ENCODE measurements at regions not wholly inside any gene's neighbourhood (a gene's known extent, or its start where the extent isn't known, plus 50 kb on each side); places are given as distances from the start of the nearest gene placed in this dataset.
"Not testable (repeated sequence)": the region's sequence is repeated elsewhere in the genome, so short reads cannot be mapped to it uniquely, and the experiment has no call there.

DNA sequence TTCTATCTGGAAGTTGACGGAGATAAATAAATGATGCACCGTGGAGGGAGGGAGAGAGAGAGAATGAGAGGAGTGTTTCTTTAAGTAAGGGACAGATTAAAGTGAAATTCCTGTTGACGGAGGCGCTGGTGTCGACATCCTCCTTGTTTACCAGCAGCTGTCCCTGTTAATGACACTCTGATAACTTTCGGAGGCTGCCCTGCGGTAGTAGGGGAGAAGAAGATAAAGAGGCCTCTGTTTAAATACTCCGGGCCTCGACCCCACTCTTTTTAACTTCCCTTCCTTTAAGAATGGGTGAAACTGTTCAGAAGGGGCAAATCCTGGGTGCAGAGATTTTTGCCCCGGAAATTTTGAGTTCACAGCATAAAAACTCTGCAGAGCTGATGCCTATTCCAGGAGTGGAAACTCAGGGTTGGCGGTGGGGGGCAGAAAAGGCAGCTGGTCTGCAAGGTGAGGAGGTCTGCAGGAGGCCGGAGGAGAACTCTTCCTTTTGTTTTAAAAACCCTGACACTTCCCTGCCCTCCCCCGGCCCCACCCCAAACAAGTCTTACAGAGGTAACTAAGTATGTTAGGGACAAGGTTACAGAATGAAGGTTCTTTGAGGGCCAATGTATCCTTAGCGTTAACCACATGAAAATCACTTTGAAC is 276.6 kb upstream of the NR2F2 start:
- Histone ChIP-seq H3K27me3 (ENCODE audit: insufficient read depth, low read length, poor library complexity) (peaks cover 20% of the 10 kb centered on the region), H2BK15ac (replicated peaks; ENCODE audit: low read depth) (no peak overlapping the region), H3K56ac (ENCODE audit: low read length) (no peak overlapping the region), H3K79me1 (ENCODE audit: low read length) (no peaks in the 10 kb centered on the region), H2BK5ac (ENCODE audit: low read length) (no peak overlapping the region), H2AK5ac (ENCODE audit: low read length) (no peak overlapping the region), H3K9ac (ENCODE audit: low read length) (no peak overlapping the region), H4K5ac (ENCODE audit: low read length) (no peak overlapping the region), H3K23ac (ENCODE audit: low read length) (no peak overlapping the region), H3K4me2 (ENCODE audit: low read length) (peak overlapping the region; percentile 77), H3K4me3 (ENCODE audit: low read length) (no peak overlapping the region), H4K8ac (ENCODE audit: low read depth, low read length) (no peak overlapping the region), H3K36me3 (ENCODE audit: control insufficient read depth, insufficient read depth, low read length) (no peaks in the 10 kb centered on the region), H3K4ac (ENCODE audit: low read depth, low read length) (no peak overlapping the region), H3K4me1 (ENCODE audit: control insufficient read depth, low read depth, low read length) (peaks cover 8% of the 10 kb centered on the region), H2BK120ac (ENCODE audit: low read depth, low read length) (no peak overlapping the region), H3K18ac (ENCODE audit: low read length) (peak overlapping the region; percentile 84), H3K27ac (ENCODE audit: low read depth, low read length) (peak overlapping the region; percentile 34), H3K79me2 (ENCODE audit: control insufficient read depth, insufficient read depth, low read length) (no peaks in the 10 kb centered on the region)
- DNase-seq, result peak; percentile 91
- no CpG with 5 or more reads among the region's 14 CpGs for WGBS (ENCODE audit: extremely low coverage, insufficient coverage, low lambda C conversion rate)

DNA sequence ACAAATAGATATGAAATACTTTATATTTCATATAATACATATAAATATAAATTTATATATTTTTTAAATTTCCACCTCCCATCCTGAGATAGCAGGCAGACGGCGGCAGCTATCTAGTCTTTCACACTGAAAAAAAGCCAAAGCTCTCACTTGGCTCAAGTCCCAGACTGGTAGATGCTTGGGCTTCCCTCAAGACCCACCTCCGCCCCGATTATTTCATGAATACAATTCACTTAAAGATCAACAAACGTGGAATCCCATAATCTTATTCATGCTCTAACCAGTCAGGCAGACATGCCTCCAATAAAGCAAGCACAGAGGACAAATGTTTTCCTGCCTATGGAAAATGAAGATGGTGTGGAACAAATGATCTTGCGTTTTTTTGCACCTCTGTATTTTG is 275.9 kb upstream of the NR2F2 start:
- H3K4ac ChIP-seq (ENCODE audit: low read depth, low read length), result no peak overlapping the region
- no peak overlapping the region for H3K27ac ChIP-seq (ENCODE audit: low read depth, low read length)
- H3K4me2 ChIP-seq (ENCODE audit: low read length), result no peak overlapping the region
- H4K8ac ChIP-seq (ENCODE audit: low read depth, low read length), result no peak overlapping the region
- no peak overlapping the region for H4K5ac ChIP-seq (ENCODE audit: low read length)
- H3K79me1 ChIP-seq (ENCODE audit: low read length), result no peaks in the 10 kb centered on the region
- no peak overlapping the region for H3K9ac ChIP-seq (ENCODE audit: low read length)
- no CpG with 5 or more reads among the region's 6 CpGs for WGBS (ENCODE audit: extremely low coverage, insufficient coverage, low lambda C conversion rate)
- H3K4me3 ChIP-seq (ENCODE audit: low read length), result no peak overlapping the region
- peaks cover 8% of the 10 kb centered on the region for H3K4me1 ChIP-seq (ENCODE audit: control insufficient read depth, low read depth, low read length)
- H3K79me2 ChIP-seq (ENCODE audit: control insufficient read depth, insufficient read depth, low read length), result no peaks in the 10 kb centered on the region
- DNase-seq, result no peak
- no peak overlapping the region for H3K56ac ChIP-seq (ENCODE audit: low read length)
- no peak overlapping the region for H2BK120ac ChIP-seq (ENCODE audit: low read depth, low read length)
- H3K27me3 ChIP-seq (ENCODE audit: insufficient read depth, low read length, poor library complexity), result peaks cover 17% of the 10 kb centered on the region
- H2AK5ac ChIP-seq (ENCODE audit: low read length), result no peak overlapping the region
- no peak overlapping the region for H2BK15ac ChIP-seq (replicated peaks; ENCODE audit: low read depth)
- H3K23ac ChIP-seq (ENCODE audit: low read length), result no peak overlapping the region
- no peak overlapping the region for H3K18ac ChIP-seq (ENCODE audit: low read length)
- no peaks in the 10 kb centered on the region for H3K36me3 ChIP-seq (ENCODE audit: control insufficient read depth, insufficient read depth, low read length)
- no peak overlapping the region for H2BK5ac ChIP-seq (ENCODE audit: low read length)

- Histone ChIP-seq H3K9ac (ENCODE audit: low read length) (no peak overlapping the region), H3K79me1 (ENCODE audit: low read length) (no peaks in the 10 kb centered on the region), H2BK120ac (ENCODE audit: low read depth, low read length) (no peak overlapping the region), H3K79me2 (ENCODE audit: control insufficient read depth, insufficient read depth, low read length) (no peaks in the 10 kb centered on the region), H3K23ac (ENCODE audit: low read length) (no peak overlapping the region), H3K27me3 (ENCODE audit: insufficient read depth, low read length, poor library complexity) (peaks cover 8% of the 10 kb centered on the region), H4K8ac (ENCODE audit: low read depth, low read length) (no peak overlapping the region), H2BK5ac (ENCODE audit: low read length) (no peak overlapping the region), H3K27ac (ENCODE audit: low read depth, low read length) (no peak overlapping the region), H3K4ac (ENCODE audit: low read depth, low read length) (no peak overlapping the region), H2BK15ac (replicated peaks; ENCODE audit: low read depth) (no peak overlapping the region), H3K4me3 (ENCODE audit: low read length) (no peak overlapping the region), H3K4me1 (ENCODE audit: control insufficient read depth, low read depth, low read length) (peaks cover 2% of the 10 kb centered on the region), H3K18ac (ENCODE audit: low read length) (no peak overlapping the region), H3K4me2 (ENCODE audit: low read length) (no peak overlapping the region), H3K56ac (ENCODE audit: low read length) (no peak overlapping the region), H2AK5ac (ENCODE audit: low read length) (no peak overlapping the region), H4K5ac (ENCODE audit: low read length) (no peak overlapping the region), H3K36me3 (ENCODE audit: control insufficient read depth, insufficient read depth, low read length) (no peaks in the 10 kb centered on the region)
- no peak for DNase-seq
- no CpG with 5 or more reads among the region's 8 CpGs for WGBS (ENCODE audit: extremely low coverage, insufficient coverage, low lambda C conversion rate)
Measured at GRCh38 chr15:96058103-96058851, 272.2 kb upstream of the NR2F2 start.

- not testable (repeated sequence) for H3K4me3 ChIP-seq (ENCODE audit: low read length); H3K23ac ChIP-seq (ENCODE audit: low read length); H2BK5ac ChIP-seq (ENCODE audit: low read length); H3K4me1 ChIP-seq (ENCODE audit: control insufficient read depth, low read depth, low read length); DNase-seq; H2BK120ac ChIP-seq (ENCODE audit: low read depth, low read length); H4K5ac ChIP-seq (ENCODE audit: low read length); H3K4ac ChIP-seq (ENCODE audit: low read depth, low read length); H3K79me1 ChIP-seq (ENCODE audit: low read length); H3K36me3 ChIP-seq (ENCODE audit: control insufficient read depth, insufficient read depth, low read length); H2BK15ac ChIP-seq (replicated peaks; ENCODE audit: low read depth); H3K27me3 ChIP-seq (ENCODE audit: insufficient read depth, low read length, poor library complexity); H3K18ac ChIP-seq (ENCODE audit: low read length); H3K79me2 ChIP-seq (ENCODE audit: control insufficient read depth, insufficient read depth, low read length); H3K56ac ChIP-seq (ENCODE audit: low read length); H3K27ac ChIP-seq (ENCODE audit: low read depth, low read length); H3K9ac ChIP-seq (ENCODE audit: low read length); H2AK5ac ChIP-seq (ENCODE audit: low read length); H3K4me2 ChIP-seq (ENCODE audit: low read length); H4K8ac ChIP-seq (ENCODE audit: low read depth, low read length)
- WGBS (ENCODE audit: extremely low coverage, insufficient coverage, low lambda C conversion rate), result no CpG with 5 or more reads among the region's 1 CpG
Measured at GRCh38 chr15:96058852-96059103, 271.7 kb upstream of the NR2F2 start.

DNA sequence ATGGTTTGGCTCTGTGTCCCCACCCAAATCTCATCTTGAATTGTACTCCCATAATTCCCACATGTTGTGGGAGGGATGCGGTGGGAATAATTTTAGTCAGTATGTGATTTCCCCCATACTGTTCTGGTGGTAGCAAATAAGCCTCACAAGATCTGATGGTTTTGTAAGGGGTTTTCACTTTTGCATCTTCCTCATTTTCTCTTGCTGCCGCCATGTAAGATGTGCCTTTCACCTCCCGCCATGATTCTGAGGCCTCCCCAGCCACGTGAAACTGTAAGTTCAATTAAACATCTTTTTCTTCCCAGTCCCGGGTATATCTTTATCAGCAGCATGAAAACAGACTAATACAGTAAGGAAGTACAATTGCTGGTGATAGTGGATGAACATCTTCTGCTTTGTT is 269.9 kb upstream of the NR2F2 start:
- H3K18ac ChIP-seq (ENCODE audit: low read length); H2BK5ac ChIP-seq (ENCODE audit: low read length); H3K79me1 ChIP-seq (ENCODE audit: low read length); H3K23ac ChIP-seq (ENCODE audit: low read length); DNase-seq; H3K79me2 ChIP-seq (ENCODE audit: control insufficient read depth, insufficient read depth, low read length); H3K9ac ChIP-seq (ENCODE audit: low read length); H4K8ac ChIP-seq (ENCODE audit: low read depth, low read length); H3K4ac ChIP-seq (ENCODE audit: low read depth, low read length); H3K56ac ChIP-seq (ENCODE audit: low read length); H2BK15ac ChIP-seq (replicated peaks; ENCODE audit: low read depth); H2BK120ac ChIP-seq (ENCODE audit: low read depth, low read length); H3K4me3 ChIP-seq (ENCODE audit: low read length); H3K4me2 ChIP-seq (ENCODE audit: low read length); H3K27me3 ChIP-seq (ENCODE audit: insufficient read depth, low read length, poor library complexity); H4K5ac ChIP-seq (ENCODE audit: low read length); H3K4me1 ChIP-seq (ENCODE audit: control insufficient read depth, low read depth, low read length); H2AK5ac ChIP-seq (ENCODE audit: low read length); H3K36me3 ChIP-seq (ENCODE audit: control insufficient read depth, insufficient read depth, low read length); H3K27ac ChIP-seq (ENCODE audit: low read depth, low read length): not testable (repeated sequence)
- no CpG with 5 or more reads among the region's 5 CpGs for WGBS (ENCODE audit: extremely low coverage, insufficient coverage, low lambda C conversion rate)

DNA sequence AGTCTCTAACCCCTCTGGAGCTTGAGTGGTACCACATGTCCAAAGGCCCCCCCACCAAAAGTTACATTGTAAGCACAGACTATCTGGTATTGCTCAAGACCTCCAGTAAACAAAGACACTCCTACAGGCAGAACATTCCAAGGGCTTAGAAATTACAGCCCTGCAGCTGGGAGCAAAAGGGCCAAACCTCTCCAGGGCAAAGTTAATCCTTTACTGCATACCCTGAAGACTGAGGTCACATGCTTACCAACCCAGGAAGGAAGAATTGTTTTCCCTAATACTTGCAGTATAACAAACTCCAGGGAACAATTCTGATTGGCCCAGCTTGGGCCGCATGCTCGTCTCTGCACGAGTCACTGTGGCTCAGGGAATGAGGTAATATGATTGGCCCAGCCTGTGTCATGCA is 266.1 kb upstream of the NR2F2 start:
- Histone ChIP-seq H4K8ac (ENCODE audit: low read depth, low read length) (no peak overlapping the region), H3K36me3 (ENCODE audit: control insufficient read depth, insufficient read depth, low read length) (no peaks in the 10 kb centered on the region), H4K5ac (ENCODE audit: low read length) (no peak overlapping the region), H3K79me1 (ENCODE audit: low read length) (no peaks in the 10 kb centered on the region), H3K56ac (ENCODE audit: low read length) (no peak overlapping the region), H3K4me2 (ENCODE audit: low read length) (no peak overlapping the region), H2AK5ac (ENCODE audit: low read length) (no peak overlapping the region), H3K18ac (ENCODE audit: low read length) (no peak overlapping the region), H3K4me3 (ENCODE audit: low read length) (no peak overlapping the region), H3K27me3 (ENCODE audit: insufficient read depth, low read length, poor library complexity) (no peaks in the 10 kb centered on the region), H3K4ac (ENCODE audit: low read depth, low read length) (no peak overlapping the region), H3K23ac (ENCODE audit: low read length) (no peak overlapping the region), H3K4me1 (ENCODE audit: control insufficient read depth, low read depth, low read length) (no peaks in the 10 kb centered on the region), H3K27ac (ENCODE audit: low read depth, low read length) (no peak overlapping the region), H3K79me2 (ENCODE audit: control insufficient read depth, insufficient read depth, low read length) (no peaks in the 10 kb centered on the region), H2BK15ac (replicated peaks; ENCODE audit: low read depth) (no peak overlapping the region), H2BK120ac (ENCODE audit: low read depth, low read length) (no peak overlapping the region), H3K9ac (ENCODE audit: low read length) (no peak overlapping the region), H2BK5ac (ENCODE audit: low read length) (no peak overlapping the region)
- DNase-seq, result peak; percentile 71
- WGBS (ENCODE audit: extremely low coverage, insufficient coverage, low lambda C conversion rate), result no CpG with 5 or more reads among the region's 3 CpGs
